Hematopoietic multipotent progenitor cell treated with erythropoietin and hydrocortisone succinate and interleukin-3 and kit ligand, for 4 days (in vitro differentiated cells): ENCODE measurements at regions not wholly inside any gene's neighbourhood (a gene's known extent, or its start where the extent isn't known, plus 50 kb on each side); places are given as distances from the start of the nearest gene placed in this dataset.
A peak's percentile ranks its signal among the peaks of the same experiment; 100 is the strongest.
"Not testable (repeated sequence)": the region's sequence is repeated elsewhere in the genome, so short reads cannot be mapped to it uniquely, and the experiment has no call there.

Source experiments
- DNase-seq: peaks from one replicate; pipeline ENCODE4 v3.0.0-alpha.2; 2015

DNA sequence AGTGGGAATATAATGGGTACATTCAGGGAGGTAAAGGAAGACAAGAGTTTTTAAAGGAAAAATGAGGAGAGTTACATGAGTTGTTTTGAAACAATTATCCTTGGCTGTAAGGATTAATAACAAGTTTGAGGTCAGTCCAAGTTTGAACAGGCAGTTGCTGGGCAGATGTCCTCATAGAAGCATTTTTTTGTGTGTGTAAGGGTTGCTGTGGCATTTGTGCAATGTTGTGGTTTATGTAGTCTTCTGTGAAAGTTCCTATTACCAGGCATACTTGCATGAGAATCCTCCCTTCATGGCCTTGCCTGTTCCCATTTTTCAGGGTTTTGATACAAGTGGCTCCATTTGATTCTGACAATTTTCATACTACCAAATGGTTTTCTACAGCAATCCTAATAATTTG lies 400.2 kb downstream of the KCNA4 start:
- no peak for DNase-seq

DNA sequence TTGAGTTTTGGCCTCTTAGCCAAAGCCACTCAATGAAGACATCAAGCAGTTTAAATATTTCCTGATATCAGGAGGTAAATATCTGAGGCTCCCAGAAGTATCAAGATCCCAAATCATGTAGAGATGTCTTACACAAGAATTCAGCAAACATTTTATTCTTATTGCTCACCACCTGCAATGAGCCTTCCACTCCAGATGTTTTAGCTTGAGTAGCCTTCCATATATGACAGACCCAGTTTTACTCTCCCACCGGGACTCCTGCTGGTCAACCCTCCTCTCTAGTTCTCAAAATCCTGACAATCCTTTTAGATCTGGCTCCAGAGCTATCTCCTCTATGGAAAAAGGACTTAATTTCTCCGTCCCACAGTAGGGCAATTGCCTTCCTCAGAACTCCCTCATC lies 404.4 kb downstream of the KCNA4 start:
- no peak for DNase-seq

DNA sequence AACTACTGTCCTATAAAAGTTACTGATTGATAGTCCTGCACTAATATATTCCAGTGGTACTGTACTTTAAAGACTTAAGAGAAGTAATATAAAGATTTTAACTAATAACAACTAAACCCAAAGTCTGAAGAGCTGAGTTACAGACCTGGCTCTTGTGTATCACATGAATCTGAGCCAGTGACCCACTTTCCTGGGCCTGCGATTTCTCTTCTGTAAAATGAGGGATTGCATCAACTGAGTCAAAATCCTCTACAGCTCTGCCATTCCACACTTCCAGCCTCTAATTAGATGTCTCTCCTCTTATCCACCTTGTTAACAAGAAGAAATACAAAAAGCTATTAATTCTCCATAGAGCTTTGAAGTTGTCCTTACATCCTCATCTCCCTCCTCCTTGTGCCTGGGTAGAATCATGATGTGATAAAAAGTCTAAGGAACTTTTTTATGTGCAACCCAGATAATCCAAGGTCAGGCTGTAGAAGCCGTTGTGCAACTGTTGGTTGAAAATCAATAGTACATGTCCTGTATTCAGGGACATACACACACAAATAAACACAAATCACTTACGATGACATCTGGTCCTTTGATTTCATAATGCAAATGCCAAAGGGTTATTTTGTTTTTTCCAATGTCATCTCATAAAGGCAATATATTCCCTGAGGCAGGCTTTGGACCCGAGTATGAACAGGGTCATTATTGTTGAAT lies 410.3 kb downstream of the KCNA4 start:
- DNase-seq: no peak

DNA sequence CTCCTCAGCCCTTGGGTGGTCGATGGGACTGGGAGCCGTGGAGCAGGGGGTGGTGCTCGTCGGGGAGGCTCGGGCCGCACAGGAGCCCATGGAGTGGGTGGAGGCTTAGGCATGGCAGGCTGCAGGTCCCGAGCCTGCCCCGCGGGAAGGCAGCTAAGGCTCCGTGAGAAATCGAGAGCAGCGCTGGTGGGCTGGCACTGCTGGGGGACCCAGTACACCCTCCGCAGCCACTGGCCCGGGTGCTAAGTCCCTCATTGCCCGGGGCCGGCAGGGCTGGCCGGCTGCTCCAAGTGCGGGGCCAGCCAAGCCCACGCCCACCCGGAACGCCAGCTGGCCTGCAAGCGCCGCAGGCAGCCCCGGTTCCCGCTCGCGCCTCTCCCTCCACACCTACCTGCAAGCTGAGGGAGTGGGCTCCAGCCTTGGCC lies 416.7 kb downstream of the KCNA4 start:
- not testable (repeated sequence) for DNase-seq

DNA sequence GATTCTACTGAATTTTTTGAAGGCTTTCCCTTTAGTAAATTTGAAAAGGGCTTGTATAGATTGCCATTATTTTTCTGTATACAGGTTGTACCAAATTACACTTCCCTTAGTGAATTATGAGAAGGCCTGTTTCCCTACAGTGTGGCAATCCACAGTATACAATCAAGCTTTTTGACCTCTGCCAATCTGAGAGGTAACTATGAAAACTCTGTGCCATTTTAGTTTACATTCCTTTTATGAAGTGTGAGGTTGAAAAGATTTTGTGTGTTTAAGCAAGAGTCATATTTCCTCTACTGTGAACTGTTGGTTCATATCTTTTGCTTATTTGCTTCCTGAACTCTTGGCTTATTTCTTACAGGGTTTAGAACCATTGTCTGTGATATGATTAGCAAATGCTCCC lies 432.5 kb downstream of the KCNA4 start:
- no peak for DNase-seq

DNA sequence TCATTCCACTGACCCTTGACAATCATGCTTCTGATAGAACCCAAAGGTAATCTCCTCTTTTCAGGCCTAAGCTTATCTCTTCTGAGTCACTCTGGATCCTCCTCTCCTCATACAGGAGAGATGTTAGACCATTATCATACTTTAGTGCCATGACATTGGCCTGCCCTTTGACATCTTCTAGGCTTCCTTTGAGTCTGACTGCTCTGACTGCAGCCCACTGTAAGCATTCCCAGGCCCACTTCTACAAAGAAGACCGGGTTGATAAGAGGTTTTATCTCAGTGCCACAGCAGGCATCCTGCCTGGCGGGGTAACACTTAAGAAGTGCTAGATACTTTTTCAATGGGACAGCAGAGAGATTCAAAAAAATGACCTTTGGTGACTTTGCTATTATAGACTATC lies 438.0 kb downstream of the KCNA4 start:
- DNase-seq: no peak

DNA sequence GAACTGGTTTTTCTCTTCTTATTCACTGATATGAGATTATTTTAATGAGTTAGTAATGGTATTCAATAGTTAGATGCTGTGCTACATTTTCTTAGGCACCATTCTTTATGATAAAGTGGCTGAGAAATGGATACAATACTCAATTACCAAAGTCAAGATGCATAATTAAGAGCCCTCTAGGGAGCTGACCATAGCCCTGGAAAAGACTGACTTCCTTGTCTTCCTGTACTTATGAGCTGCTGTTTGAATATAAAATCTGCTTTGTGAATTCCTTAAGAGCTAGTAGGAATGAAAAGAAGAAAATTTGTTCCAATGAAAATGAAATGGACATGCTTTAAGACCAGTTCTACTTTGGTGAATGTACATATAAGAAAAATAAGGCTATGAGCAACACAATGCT lies 452.3 kb downstream of the KCNA4 start:
- no peak for DNase-seq

DNA sequence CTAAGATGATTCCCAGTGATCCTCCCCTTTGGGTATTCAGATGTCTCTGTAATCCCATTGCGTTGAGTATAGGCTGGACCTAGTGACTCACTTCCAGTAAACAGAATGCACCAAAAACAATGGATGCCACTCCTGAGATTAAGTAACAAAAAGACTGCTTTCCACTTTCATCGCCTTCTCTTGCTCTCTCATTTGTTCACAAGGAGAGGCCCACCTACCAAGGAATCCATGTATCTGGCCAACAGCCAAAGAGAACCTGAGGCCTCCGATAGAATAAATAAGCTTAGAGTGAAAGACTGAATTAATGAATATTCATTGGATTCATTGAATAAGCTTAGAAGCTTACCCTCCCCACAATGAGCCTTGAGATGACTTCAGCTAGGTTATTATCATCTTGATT lies 454.6 kb downstream of the KCNA4 start:
- no peak for DNase-seq

DNA sequence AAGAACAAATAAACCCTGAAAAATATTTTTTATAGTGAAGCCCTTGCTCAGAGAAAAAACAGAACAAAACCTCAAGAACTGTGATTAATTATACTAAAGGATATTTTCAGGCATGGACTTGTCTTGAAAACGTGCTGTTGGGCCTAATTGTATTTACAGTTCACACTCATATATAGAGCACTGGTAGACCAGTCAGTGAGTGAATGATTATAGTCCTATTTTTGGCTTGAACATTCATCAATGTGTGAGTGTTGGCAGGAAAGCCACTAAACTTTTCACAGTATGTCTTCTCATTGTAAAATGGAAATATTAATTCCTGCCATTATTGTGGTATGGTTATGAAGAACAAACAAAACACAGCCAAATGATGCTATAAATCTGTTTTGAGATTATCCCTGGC lies 462.8 kb downstream of the KCNA4 start:
- DNase-seq: no peak

DNA sequence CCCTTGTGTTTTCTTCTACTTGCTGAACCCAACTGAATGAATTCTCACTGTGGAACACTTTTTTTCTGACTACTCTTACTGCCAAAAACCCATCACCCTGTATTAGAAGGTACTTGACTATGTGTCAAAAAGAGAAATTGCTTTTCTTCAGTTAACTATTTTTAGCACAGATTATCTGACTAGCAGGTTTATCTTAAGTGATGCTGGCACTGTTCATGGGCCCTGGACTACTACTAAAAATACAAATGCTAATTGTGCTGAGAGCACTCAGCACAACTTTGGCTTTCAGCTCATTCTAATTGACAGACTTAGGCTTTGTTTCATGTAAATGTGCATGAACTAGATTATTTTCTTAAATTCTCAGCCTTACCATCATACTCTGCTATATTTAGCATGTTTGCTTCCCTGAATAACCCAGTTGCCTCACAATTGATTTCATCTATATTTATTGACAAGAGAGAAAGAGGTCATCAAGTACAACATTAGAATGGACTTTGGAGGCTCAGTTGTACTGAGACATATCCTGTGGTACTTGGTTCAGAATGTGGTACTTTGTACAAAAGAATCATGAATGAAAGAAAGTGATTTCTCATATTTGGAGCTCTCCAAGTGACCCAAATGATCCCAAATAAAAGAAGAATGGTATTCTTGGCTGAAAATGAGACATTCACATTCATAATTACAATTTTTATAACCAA lies 478.3 kb downstream of the KCNA4 start:
- no peak for DNase-seq

DNA sequence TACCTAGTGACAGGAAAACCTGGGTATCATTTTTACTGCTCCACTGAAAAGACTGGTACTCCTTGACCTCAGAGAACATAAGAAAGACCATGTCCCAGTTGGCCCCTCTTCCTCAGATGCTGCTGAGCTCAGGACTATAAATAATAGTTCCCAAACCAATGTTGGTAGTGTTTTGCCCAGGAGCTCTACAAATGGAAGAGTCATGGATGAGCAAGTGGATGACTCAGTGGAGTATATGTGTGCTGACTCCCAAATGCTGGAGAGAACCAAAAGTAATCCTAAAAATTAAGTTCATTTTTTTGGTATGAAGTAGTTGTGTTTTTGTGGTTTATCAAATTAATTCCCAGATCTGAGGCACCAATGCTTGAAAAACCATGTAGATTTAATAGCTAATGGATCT lies 482.0 kb downstream of the KCNA4 start:
- DNase-seq: no peak

DNA sequence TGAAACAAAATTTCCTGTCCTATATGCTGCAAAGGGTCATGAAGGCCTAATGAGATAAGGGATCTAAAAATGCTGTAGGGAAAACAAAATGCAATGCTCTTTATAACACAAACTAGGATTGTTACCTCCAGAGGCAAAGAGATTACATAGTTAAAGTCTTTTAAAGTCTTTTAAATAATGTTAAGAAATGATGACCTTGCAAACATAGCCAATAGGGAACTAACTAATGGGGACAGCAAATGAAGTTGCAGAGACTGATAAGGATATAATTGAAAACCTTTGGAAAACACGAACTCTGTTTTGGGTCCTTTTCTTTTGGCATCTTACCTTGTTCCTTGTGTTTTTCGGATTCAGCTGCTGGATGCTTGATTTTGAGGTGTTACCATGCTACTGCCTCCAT lies 485.9 kb downstream of the KCNA4 start:
- DNase-seq: no peak

DNA sequence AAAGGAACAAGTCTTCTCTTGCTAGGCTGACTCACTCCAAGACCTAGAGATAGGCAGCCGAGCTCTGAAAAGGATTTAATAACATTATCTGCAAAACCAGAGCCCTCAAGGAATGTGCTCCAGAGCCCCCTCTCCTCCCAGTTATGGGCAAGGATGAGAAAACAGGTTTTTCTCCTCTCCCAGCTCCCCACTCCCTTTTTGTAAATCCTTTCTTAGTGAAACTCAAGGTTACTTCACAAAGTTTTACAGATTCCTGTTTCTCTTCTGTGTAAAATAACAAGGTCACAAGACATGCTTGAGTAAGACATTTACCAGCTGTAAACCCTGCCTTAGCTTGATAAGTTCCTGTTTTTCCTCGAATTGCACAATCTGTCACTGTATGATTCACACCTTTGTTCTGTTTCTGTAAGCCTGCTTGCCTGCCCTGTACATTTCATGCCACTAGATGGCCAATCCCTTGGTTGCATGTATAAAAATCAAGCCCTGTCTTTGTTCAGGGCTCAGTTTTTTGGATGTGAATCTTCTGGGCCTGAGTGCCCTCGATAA lies 489.4 kb downstream of the KCNA4 start:
- DNase-seq: peak; percentile 72

DNA sequence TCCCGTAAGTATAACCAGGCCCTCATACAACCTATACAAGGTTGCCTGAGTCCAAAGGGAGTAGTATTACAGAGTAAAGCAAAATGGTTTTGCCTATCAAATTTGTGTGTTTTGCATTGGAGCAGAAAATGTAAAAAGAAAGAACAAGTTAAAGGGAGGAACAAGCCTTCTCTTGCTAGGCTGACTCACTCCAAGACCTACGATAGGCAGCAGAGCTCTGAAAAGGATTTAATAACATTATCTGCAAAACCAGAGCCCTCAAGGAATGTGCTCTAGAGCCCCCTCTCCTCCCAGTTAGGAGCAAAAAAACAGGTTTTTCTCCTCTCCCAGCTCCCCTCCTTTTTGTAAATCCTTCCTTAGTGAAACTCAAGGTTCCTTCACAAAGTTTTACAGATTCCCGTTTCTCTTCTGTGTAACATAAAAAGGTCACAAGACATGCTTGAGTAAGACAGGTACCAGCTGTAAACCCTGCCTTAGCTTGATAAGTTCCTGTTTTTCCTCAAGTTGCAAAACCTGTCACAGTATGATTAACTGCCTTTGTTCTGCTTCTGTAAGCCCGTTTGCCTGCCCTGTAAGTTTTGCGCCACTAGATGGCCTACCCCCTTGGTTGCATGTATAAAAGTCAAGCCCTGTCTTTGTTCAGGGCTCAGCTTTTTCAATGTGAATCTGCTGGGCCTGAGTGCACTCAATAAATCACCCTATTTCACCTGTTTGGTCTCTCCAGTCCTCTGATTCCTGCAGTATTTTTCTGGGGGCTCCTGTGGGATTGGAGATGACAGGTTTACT lies 498.2 kb downstream of the KCNA4 start:
- DNase-seq: peak; percentile 77

DNA sequence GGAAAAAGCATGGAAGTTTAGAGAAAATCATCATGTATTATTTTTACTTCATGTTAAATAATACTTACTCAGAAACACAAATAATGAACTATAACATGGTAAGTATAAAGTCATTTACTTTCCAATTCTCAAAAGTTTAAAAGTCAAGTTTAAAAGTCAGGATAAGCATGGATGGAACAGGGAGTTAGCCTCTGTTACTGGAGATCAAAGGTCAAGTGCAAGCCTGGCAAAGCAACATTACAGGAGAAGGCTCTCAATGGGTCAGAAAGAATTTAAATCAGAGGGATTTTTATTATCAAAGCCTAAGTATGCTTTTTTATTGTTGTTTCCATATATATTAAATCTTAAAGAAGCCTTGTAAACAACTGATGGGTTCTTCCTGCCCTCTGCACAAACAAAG lies 505.4 kb downstream of the KCNA4 start:
- DNase-seq: no peak

DNA sequence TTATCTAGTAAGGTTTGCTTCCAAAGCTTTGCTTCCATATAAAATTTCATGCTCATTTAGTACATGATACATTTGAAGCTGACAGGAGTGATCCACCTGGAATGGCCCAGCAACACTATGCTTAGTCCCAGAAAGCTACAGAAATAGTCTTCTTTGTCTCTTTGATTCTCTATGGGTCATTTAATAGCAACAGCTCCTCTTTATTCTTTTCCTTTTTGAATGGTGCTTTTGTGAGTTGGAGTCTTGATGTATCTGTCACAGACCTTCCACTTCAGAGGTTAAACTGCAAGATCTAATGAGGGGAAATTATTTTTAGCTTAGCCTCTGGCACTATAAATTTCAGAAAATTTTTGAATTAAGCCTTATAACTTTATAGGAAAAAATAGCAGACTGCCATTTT lies 509.5 kb downstream of the KCNA4 start:
- DNase-seq: no peak

DNA sequence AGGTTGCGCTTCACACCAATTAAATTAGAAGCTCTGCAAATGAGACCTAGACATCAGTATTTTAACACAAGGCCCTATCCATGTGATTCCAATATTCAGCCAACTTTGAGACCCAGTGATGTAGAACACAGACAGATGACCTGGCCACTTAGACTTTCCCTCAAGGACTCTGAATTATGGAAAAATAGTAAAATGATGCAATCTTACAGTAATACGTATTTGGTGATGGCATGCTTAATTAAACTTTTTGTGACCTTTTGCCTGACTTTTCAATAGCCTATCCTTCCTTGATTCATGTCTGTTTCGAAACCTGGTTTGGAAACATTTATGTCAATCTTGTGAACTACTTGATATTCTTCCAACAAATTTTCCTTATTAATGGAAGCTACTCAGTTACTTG lies 521.2 kb downstream of the KCNA4 start:
- no peak for DNase-seq

DNA sequence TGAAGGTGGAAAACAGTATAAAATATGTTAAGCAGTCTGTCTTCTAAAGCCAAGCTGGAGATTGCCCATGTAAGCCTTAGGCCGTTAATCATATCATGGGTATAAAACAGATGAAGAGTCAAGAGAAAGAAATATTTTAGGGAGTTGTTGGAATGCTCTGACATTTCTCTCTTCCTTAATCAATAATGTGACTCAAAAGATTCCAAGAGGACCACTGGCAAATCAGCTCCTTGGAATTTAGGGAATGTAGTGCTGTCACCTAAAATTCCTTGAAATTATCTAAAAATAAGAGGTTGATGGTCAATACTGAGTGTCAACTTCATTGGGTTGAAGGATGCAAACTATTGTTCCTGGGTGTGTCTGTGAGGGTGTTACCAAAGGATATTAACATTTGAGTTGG lies 525.9 kb downstream of the KCNA4 start:
- DNase-seq: no peak

DNA sequence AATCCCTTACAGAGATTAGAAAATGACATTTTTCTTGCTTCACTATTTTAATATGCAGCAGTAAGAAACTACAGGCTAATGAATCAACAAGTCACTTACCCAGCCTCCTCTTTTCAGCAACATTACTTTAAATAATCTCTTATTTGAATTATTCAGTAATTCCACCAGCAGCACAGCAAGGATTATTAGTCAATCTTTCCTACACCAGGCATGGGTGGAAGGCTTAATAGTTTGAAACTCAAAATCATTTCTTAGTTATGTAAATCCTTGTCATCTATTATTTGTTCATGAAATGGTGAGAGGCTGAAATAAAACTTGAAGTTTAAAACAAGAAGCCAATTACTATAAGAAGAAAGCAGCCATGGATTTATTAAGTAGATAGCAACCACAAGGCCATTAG lies 530.5 kb downstream of the KCNA4 start:
- DNase-seq: no peak

DNA sequence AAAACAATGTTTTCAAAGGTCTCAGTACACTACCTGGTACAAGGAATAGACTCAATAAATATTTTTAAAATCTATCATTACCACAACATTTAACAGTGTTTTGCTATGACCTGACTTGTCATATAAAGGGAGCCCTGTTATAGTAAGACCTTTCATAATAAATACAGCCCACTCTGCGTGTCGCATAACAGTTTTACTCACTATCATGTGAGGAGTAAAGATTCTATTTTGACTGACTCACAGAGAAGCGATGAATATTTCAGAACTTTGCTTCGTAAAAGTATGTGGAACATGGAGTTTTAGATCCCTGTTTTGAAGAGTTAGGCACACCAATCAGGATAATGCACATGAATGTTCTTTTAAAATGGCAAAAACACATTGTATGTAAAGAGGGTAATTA lies 531.2 kb downstream of the KCNA4 start:
- DNase-seq: no peak

DNA sequence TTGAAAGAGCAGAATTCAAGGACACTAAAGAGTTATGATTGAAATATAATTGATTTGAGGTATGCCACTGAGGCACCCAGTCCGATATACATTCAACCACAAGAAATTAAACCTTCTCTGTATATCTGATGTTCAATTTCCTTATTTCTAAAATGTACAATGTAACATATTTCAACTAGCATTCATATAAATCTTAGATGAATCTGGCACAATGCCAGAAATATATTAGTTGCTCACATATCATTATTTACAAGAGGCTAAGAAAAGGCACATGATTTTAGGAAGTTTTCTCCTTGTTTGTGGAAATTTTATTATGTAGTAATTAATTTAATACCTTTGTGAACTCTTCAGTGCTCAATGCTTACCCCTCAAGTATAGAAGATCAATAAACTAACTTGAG lies 532.3 kb downstream of the KCNA4 start:
- DNase-seq: no peak

DNA sequence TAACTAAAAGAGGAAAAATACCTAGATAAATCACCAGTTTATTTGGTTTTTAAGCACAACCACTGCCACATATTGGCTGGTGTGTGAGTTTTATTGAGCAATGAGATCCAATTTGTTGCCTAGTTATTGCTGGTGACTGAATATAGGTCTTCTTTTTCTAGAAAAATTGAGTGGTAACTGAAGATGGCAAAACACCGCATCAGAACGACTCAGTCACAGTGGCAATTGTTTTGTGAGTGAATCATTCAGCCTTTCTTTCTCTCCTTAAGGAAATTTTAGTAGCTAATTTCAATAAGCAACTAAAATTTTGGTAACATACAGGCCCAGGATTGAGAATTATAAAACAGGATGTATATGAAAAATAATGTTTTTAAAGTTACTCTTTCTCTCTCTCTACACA lies 533.0 kb downstream of the KCNA4 start:
- no peak for DNase-seq

DNA sequence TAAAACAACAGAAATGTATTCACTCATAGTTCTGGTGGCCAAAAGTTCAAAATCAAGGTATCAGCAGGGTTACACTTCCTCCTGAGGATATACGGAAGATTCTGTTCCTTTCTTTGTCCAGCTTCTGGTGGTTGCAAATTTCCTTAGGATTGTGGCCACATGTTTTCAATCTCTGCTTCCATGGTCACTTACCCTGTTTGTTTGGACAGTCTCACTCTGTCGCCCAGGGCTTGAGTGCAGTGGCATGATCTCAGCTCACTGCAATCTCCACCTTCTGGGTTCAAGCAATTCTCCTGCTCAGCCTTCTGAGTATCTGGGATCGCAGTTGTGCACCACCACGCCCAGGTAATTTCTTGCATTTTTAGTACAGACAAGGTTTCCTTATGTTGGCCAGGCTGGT lies 534.3 kb downstream of the KCNA4 start:
- DNase-seq: no peak

DNA sequence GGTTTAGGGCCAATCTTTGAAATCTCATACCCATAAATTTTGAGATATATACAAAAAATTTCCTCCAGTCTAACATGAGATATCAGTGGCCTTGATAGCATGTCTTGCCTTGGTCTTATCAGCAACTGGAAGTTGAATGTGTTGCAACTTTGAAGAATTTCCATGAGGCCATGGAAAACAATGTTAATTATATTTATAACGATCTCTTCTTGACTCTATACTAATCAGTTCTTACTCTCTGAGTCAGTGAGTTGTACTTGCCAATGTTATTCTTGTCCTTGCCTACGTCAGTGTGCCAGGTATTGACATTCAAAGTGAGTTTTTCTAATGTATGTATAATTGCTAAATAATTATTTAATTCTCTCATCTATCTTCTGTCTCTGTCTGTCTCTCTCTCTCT lies 535.1 kb downstream of the KCNA4 start:
- DNase-seq: no peak
